Bronchial epithelial cell (primary cell): ENCODE measurements at regions not wholly inside any gene's neighbourhood (a gene's known extent, or its start where the extent isn't known, plus 50 kb on each side); places are given as distances from the start of the nearest gene placed in this dataset.

Experiments
- DNase-seq: peaks from one replicate; pipeline ENCODE4 v3.0.0-alpha.2; 2010; ENCODE audit warnings: low read depth
- FAIRE-seq: peaks from 2 replicates; lab custom pipeline; 2011; peaks lifted over from hg19 to GRCh38; lab: Jason Lieb, UNC
- H3K27me3 ChIP-seq: 2 replicates; pipeline ENCODE4 v1.5.1; 2011; ENCODE audit warnings: low read length; ENCODE audit not compliant: control insufficient read depth, insufficient read depth
- H3K36me3 ChIP-seq: 2 replicates; pipeline ENCODE4 v1.5.1; 2011; ENCODE audit warnings: low read length; ENCODE audit not compliant: control insufficient read depth, insufficient read depth
- H3K4me3 ChIP-seq: 2 replicates; pipeline ENCODE4 v1.5.1; 2011; ENCODE audit warnings: mild to moderate bottlenecking, low read depth, low read length, control low read depth
- TF ChIP-seq, protein P1 (sequence below): IDR thresholded peaks from 2 replicates; pipeline ENCODE4 v1.5.1; 2011; ENCODE audit warnings: mild to moderate bottlenecking, moderate library complexity, low read length, control low read depth, inconsistent platforms; ENCODE audit not compliant: insufficient read depth, severe bottlenecking

GRCh38 chr1:96416701-96417444, 304.7 kb upstream of the PTBP2 start:
- Histone ChIP-seq H3K27me3 (no peaks in the 10 kb centered on the region), H3K4me3 (no peak overlapping the region), H3K36me3 (no peaks in the 10 kb centered on the region)
- TF ChIP-seq, protein P1, sequence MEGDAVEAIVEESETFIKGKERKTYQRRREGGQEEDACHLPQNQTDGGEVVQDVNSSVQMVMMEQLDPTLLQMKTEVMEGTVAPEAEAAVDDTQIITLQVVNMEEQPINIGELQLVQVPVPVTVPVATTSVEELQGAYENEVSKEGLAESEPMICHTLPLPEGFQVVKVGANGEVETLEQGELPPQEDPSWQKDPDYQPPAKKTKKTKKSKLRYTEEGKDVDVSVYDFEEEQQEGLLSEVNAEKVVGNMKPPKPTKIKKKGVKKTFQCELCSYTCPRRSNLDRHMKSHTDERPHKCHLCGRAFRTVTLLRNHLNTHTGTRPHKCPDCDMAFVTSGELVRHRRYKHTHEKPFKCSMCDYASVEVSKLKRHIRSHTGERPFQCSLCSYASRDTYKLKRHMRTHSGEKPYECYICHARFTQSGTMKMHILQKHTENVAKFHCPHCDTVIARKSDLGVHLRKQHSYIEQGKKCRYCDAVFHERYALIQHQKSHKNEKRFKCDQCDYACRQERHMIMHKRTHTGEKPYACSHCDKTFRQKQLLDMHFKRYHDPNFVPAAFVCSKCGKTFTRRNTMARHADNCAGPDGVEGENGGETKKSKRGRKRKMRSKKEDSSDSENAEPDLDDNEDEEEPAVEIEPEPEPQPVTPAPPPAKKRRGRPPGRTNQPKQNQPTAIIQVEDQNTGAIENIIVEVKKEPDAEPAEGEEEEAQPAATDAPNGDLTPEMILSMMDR, result no peak
- DNase-seq, result no peak
- FAIRE-seq, result no peak

GRCh38 chr1:96418969-96419368, 302.6 kb upstream of the PTBP2 start:
- H3K36me3 ChIP-seq, result no peaks in the 10 kb centered on the region
- FAIRE-seq, result no peak
- no peaks in the 10 kb centered on the region for H3K27me3 ChIP-seq
- TF ChIP-seq, protein P1, result no peak
- peak; percentile 2 for DNase-seq
- no peak overlapping the region for H3K4me3 ChIP-seq

DNA sequence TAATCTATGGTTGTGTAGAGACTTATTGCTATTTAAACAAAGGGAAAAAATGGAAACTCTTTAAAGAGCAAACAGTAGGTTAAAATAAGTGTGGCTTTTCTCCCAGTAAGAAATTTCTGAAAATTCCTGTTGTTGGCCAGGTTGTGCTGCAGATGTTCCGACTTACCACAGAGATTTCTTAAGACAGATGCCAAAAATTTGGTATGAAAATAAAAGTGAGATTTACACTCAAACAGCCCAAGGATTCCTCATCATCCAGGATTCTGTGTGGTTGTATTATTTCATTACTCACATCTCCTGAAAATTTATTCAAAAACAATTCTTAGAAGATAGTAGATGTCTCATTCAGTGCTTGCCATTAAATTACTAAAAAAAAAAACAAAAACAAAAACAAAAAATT, 296.7 kb upstream of the PTBP2 start:
- TF ChIP-seq, protein P1, result no peak
- Histone ChIP-seq H3K27me3 (no peaks in the 10 kb centered on the region), H3K4me3 (no peak overlapping the region), H3K36me3 (no peaks in the 10 kb centered on the region)
- DNase-seq (no peak), FAIRE-seq (no peak)

- DNase-seq, result no peak
- Histone ChIP-seq H3K4me3 (no peak overlapping the region), H3K27me3 (no peaks in the 10 kb centered on the region), H3K36me3 (no peaks in the 10 kb centered on the region)
- TF ChIP-seq, protein P1, result no peak
- no peak for FAIRE-seq
Measured at GRCh38 chr1:96425382-96426129, 296.0 kb upstream of the PTBP2 start.

DNA sequence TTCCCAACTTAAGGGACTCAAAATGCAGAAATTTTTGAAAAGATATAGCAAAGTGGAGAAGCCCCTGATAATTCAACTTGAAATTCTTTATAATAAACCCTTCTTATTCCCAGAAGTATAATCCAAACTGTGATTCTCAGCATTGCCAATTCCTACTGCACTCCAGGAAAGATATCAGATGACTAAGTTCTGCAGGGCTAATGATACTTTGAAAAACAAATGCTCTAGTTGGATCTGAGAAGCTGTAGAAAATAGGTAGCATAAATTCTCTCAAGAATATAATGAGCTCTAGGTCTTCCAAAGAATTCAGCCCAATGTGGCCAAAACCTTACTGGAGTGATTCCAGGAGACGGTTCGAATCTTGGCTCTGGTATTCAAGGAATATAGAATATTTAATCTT, 294.0 kb upstream of the PTBP2 start:
- no peak overlapping the region for H3K4me3 ChIP-seq
- no peaks in the 10 kb centered on the region for H3K27me3 ChIP-seq
- no peaks in the 10 kb centered on the region for H3K36me3 ChIP-seq
- TF ChIP-seq, protein P1, result no peak
- no peak for DNase-seq
- FAIRE-seq, result no peak
